Cardiac muscle cell (in vitro differentiated cells and primary cell): ENCODE measurements at regions not wholly inside any gene's neighbourhood (a gene's known extent, or its start where the extent isn't known, plus 50 kb on each side); places are given as distances from the start of the nearest gene placed in this dataset.

ENCODE experiments used
- DNase-seq, 2 donors: peaks; one replicate each; pipeline versions ENCODE4 v3.0.0 to v3.0.0-alpha.2; 2010 to 2017; ENCODE audit warnings: low read depth in 1 of 2, low spot score in 1 of 2
- H3K27ac ChIP-seq: fragments of 200-600 bp; sonication (generic); 2 replicates; pipeline ENCODE4 v1.5.1; 2016
- H3K27me3 ChIP-seq: fragments of 200-600 bp; sonication (generic); 2 replicates; pipeline ENCODE4 v1.6.0; 2016; ENCODE audit warnings: control low read depth
- H3K36me3 ChIP-seq: fragments of 200-600 bp; sonication (generic); 2 replicates; pipeline ENCODE4 v1.5.1; 2016; ENCODE audit warnings: control low read depth
- H3K4me1 ChIP-seq: fragments of 200-600 bp; sonication (generic); 2 replicates; pipeline ENCODE4 v1.8.1; 2017; ENCODE audit warnings: low read depth, mild to moderate bottlenecking, mixed run types
- H3K4me3 ChIP-seq: fragments of 200-600 bp; sonication (generic); 2 replicates; pipeline ENCODE4 v1.5.1; 2016; ENCODE audit warnings: mild to moderate bottlenecking
- H3K9me3 ChIP-seq: fragments of 200-600 bp; sonication (generic); 2 replicates; pipeline ENCODE4 v1.5.1; 2017; ENCODE audit warnings: low read depth, mild to moderate bottlenecking, control low read depth
- TF ChIP-seq, protein P1 (sequence below): IDR thresholded peaks from 2 replicates; pipeline ENCODE4 v1.5.1; 2012; ENCODE audit warnings: low read depth, mild to moderate bottlenecking, low read length

DNA sequence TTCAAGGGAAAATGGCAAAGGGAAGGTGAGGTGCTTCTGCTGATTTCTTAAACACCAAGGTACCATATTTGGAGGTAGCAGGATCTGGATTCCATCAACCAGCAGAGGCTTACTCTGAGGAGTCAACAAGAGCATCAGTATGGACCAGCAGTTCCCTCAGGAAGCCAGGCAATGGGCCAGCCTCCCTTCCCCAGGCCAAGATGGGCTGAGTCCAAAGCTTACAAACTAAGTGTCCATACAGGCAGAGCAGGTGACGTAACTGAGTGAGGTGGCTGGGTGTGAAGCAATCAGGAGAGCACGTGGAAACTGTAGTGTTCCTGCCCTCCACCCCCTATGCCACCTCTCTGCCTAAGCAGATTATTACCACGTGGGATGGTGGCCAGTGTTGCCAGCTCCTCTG lies 134.2 kb upstream of the HNRNPA3 start:
- H3K27me3 ChIP-seq: peaks cover 11% of the 10 kb centered on the region
- H3K4me3 ChIP-seq: no peak overlapping the region
- peak in 1 of 2 donors; percentile 6 for DNase-seq
- H3K36me3 ChIP-seq: no peaks in the 10 kb centered on the region
- no peaks in the 10 kb centered on the region for H3K9me3 ChIP-seq
- no peaks in the 10 kb centered on the region for H3K4me1 ChIP-seq
- TF ChIP-seq, protein P1, sequence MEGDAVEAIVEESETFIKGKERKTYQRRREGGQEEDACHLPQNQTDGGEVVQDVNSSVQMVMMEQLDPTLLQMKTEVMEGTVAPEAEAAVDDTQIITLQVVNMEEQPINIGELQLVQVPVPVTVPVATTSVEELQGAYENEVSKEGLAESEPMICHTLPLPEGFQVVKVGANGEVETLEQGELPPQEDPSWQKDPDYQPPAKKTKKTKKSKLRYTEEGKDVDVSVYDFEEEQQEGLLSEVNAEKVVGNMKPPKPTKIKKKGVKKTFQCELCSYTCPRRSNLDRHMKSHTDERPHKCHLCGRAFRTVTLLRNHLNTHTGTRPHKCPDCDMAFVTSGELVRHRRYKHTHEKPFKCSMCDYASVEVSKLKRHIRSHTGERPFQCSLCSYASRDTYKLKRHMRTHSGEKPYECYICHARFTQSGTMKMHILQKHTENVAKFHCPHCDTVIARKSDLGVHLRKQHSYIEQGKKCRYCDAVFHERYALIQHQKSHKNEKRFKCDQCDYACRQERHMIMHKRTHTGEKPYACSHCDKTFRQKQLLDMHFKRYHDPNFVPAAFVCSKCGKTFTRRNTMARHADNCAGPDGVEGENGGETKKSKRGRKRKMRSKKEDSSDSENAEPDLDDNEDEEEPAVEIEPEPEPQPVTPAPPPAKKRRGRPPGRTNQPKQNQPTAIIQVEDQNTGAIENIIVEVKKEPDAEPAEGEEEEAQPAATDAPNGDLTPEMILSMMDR: no peak
- H3K27ac ChIP-seq: no peak overlapping the region

DNA sequence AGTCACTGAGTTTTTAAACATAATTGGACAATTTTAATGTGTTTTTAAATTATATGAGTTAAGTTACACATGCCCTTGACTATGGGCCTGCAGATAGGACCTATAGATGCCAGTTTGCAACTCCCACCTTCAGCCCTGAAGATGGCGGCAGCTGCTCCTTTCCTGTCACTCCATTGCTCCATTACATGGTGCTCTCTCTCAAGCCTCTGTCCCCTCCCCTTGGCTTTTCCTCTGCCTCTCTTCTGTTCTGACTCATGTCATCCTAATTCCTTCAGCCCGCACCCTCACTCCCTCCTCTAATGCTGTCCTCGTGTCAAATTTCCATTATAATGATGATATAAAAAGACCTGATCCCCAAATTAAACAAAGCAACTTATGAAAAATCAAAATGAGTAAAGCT lies 133.7 kb upstream of the HNRNPA3 start:
- Histone ChIP-seq H3K4me1 (no peaks in the 10 kb centered on the region), H3K27ac (no peak overlapping the region), H3K4me3 (no peak overlapping the region), H3K27me3 (peaks cover 14% of the 10 kb centered on the region), H3K9me3 (no peaks in the 10 kb centered on the region), H3K36me3 (no peaks in the 10 kb centered on the region)
- DNase-seq: no peak
- TF ChIP-seq, protein P1: no peak

DNA sequence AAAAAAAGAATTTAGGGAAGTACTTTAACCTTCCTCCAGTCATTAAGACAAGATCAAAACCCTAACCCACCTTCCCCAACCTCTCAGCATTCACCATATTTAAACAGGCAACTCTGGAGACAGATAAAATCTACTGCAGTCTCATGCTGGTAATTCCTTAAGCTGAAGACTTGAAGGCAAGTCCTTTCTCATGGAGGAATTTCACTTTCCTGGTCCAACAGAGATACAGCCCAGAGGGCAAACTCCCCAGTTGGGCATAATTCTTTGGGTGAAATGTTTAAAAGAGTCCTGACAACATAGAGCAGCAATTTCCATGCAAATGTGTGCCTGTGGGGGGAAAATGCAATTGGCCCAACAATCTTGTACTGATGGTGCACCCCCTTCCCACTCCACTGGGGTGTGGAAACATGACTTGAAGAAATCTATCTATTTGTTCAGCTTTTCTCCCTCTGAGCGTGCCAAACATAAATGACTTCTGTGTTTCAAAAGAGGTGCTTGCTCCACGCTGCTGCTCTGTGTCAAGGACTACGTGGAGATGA lies 131.8 kb upstream of the HNRNPA3 start:
- H3K36me3 ChIP-seq: no peaks in the 10 kb centered on the region
- no peak overlapping the region for H3K4me3 ChIP-seq
- H3K4me1 ChIP-seq: no peaks in the 10 kb centered on the region
- no peak for DNase-seq
- H3K27ac ChIP-seq: no peak overlapping the region
- peaks cover 9% of the 10 kb centered on the region for H3K27me3 ChIP-seq
- TF ChIP-seq, protein P1: no peak
- no peaks in the 10 kb centered on the region for H3K9me3 ChIP-seq

DNA sequence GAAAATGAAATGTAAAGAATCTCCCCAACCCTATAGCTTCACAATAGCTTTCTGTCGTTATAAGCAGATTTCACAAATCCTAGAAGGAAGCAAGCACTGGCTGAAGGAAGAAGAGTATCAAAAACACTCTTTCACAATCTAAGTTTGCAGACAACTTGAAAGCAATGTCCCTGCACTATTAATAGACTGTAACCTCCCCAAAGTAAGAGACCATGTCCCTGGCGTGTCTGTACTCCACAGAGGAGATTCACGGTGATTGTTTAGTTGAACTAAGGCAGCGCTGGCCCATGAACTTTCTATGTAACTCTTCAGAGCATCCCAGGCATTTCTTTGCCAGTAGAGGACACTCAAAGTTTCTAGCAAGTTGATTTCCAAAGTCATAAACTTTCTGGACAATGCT lies 128.0 kb upstream of the HNRNPA3 start:
- no peak for DNase-seq
- Histone ChIP-seq H3K27me3 (peaks cover 12% of the 10 kb centered on the region), H3K36me3 (no peaks in the 10 kb centered on the region), H3K4me1 (no peaks in the 10 kb centered on the region), H3K9me3 (no peaks in the 10 kb centered on the region), H3K4me3 (no peak overlapping the region), H3K27ac (no peak overlapping the region)
- TF ChIP-seq, protein P1: no peak

DNA sequence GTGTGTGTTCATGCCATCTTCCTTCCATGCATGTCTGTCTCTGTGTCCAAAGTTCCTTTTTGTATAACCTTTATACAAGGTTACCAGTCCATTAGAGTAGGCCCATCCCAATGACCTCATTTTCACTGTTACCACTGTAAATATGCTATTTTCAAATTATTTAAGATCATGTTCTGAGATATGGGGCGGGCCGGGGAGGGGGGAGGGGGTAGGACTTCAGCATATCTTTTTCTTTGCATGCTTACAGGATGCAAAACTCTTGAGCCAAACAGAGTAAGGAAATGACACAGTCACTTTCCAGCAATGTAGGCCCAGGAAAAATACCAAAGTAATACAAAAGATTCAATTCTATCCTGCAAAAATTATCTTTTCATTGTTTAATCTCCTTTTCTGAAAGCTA lies 124.1 kb upstream of the HNRNPA3 start:
- H3K27ac ChIP-seq: no peak overlapping the region
- H3K4me3 ChIP-seq: no peak overlapping the region
- TF ChIP-seq, protein P1: no peak
- no peak for DNase-seq
- H3K4me1 ChIP-seq: no peaks in the 10 kb centered on the region
- no peaks in the 10 kb centered on the region for H3K9me3 ChIP-seq
- peaks cover 9% of the 10 kb centered on the region for H3K27me3 ChIP-seq
- H3K36me3 ChIP-seq: no peaks in the 10 kb centered on the region

DNA sequence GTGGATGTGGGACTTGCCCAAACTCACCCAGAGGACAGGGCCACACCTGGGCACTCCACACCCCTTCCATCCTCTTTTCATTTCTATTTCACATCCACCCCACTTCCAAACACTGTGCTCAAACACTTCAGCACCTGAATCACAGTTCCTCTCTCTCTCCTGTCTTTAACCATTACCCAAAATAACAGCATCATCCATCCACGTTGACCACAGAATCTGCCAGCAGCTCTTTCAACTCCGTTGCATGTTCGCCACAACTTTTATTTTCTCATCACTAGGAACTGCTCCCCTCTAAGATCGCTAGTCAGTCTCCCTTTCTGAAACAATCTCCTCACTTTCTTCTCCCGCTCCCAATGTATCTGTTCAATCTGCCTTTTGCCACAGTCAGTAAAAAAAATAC lies 121.6 kb upstream of the HNRNPA3 start:
- TF ChIP-seq, protein P1: no peak
- Histone ChIP-seq H3K4me1 (no peaks in the 10 kb centered on the region), H3K9me3 (no peaks in the 10 kb centered on the region), H3K36me3 (no peaks in the 10 kb centered on the region), H3K27me3 (peaks cover 7% of the 10 kb centered on the region), H3K4me3 (no peak overlapping the region), H3K27ac (no peak overlapping the region)
- no peak for DNase-seq
